ENCODE measurements at regions not wholly inside any gene's neighbourhood (a gene's known extent, or its start where the extent isn't known, plus 50 kb on each side); places are given as distances from the start of the nearest gene placed in this dataset.

- no TSS peak for BruUV-seq (replicated peaks)
- Histone ChIP-seq H3K9me3 (ENCODE audit: low read length) (no peaks in the 10 kb centered on the region), H3K36me3 (ENCODE audit: insufficient read depth, low read length) (no peaks in the 10 kb centered on the region), H3K79me2 (ENCODE audit: insufficient read depth, low read depth, low read length) (no peaks in the 10 kb centered on the region), H3K9me2 (ENCODE audit: insufficient read depth, low read length) (no peaks in the 10 kb centered on the region), H3K4me1 (ENCODE audit: insufficient read depth, low read length, poor library complexity, severe bottlenecking) (no peaks in the 10 kb centered on the region), H3K4me2 (ENCODE audit: low read length) (no peak overlapping the region), H3K4me3 (ENCODE audit: low read depth, low read length, poor library complexity, severe bottlenecking) (no peak overlapping the region), H2AFZ (ENCODE audit: low read length) (no peak overlapping the region), H4K20me1 (ENCODE audit: insufficient read depth, low read length) (no peaks in the 10 kb centered on the region), H3K27ac (ENCODE audit: low read depth, low read length, poor library complexity, severe bottlenecking) (no peak overlapping the region)
- DNase-seq (ENCODE audit: low spot score): no peak
- intact Hi-C loops (cut with micrococcal nuclease; ENCODE audit: unreplicated experiment): no loop called here
- TF ChIP-seq EZH2phosphoT487 (IDR thresholded peaks at IDR 0.05; ENCODE audit: borderline replicate concordance, low read depth, low read length): no peak
- TF ChIP-seq CTCF (conservative IDR thresholded peaks at IDR 0.05; ENCODE audit: low read length): no peak
- CTCF ChIA-PET (ENCODE audit: unreplicated experiment): no interaction called here
- POLR2A ChIA-PET: no interaction called here
Measured at GRCh38 chrX:106363214-106363613, 195.1 kb downstream of the PWWP3B start.

GRCh38 chrX:106378616-106379015, 210.5 kb downstream of the PWWP3B start:
- no peak for DNase-seq (ENCODE audit: low spot score)
- Histone ChIP-seq H3K9me2 (ENCODE audit: insufficient read depth, low read length) (no peaks in the 10 kb centered on the region), H3K4me1 (ENCODE audit: insufficient read depth, low read length, poor library complexity, severe bottlenecking) (no peaks in the 10 kb centered on the region), H3K36me3 (ENCODE audit: insufficient read depth, low read length) (no peaks in the 10 kb centered on the region), H4K20me1 (ENCODE audit: insufficient read depth, low read length) (no peaks in the 10 kb centered on the region), H2AFZ (ENCODE audit: low read length) (no peak overlapping the region), H3K9me3 (ENCODE audit: low read length) (no peaks in the 10 kb centered on the region), H3K27ac (ENCODE audit: low read depth, low read length, poor library complexity, severe bottlenecking) (no peak overlapping the region), H3K4me3 (ENCODE audit: low read depth, low read length, poor library complexity, severe bottlenecking) (no peak overlapping the region), H3K79me2 (ENCODE audit: insufficient read depth, low read depth, low read length) (no peaks in the 10 kb centered on the region), H3K4me2 (ENCODE audit: low read length) (no peak overlapping the region)
- CTCF ChIA-PET (ENCODE audit: unreplicated experiment): no interaction called here
- intact Hi-C loops (cut with micrococcal nuclease; ENCODE audit: unreplicated experiment): no loop called here
- no TSS peak for BruUV-seq (replicated peaks)
- TF ChIP-seq CTCF (conservative IDR thresholded peaks at IDR 0.05; ENCODE audit: low read length): no peak
- TF ChIP-seq EZH2phosphoT487 (IDR thresholded peaks at IDR 0.05; ENCODE audit: borderline replicate concordance, low read depth, low read length): no peak
- POLR2A ChIA-PET: no interaction called here

GRCh38 chrX:106391284-106391911, 220.4 kb upstream of the RADX start:
- H3K4me3 ChIP-seq (ENCODE audit: low read depth, low read length, poor library complexity, severe bottlenecking): no peak overlapping the region
- no peak overlapping the region for H3K4me2 ChIP-seq (ENCODE audit: low read length)
- no peak for DNase-seq (ENCODE audit: low spot score)
- ChIA-PET CTCF (ENCODE audit: unreplicated experiment) (no interaction called here), POLR2A (no interaction called here)
- intact Hi-C loops (cut with micrococcal nuclease; ENCODE audit: unreplicated experiment): no loop called here
- H3K27ac ChIP-seq (ENCODE audit: low read depth, low read length, poor library complexity, severe bottlenecking): no peak overlapping the region
- no peaks in the 10 kb centered on the region for H3K79me2 ChIP-seq (ENCODE audit: insufficient read depth, low read depth, low read length)
- TF ChIP-seq EZH2phosphoT487 (IDR thresholded peaks at IDR 0.05; ENCODE audit: borderline replicate concordance, low read depth, low read length): no peak
- H2AFZ ChIP-seq (ENCODE audit: low read length): no peak overlapping the region
- no peaks in the 10 kb centered on the region for H3K36me3 ChIP-seq (ENCODE audit: insufficient read depth, low read length)
- H4K20me1 ChIP-seq (ENCODE audit: insufficient read depth, low read length): no peaks in the 10 kb centered on the region
- no peaks in the 10 kb centered on the region for H3K9me2 ChIP-seq (ENCODE audit: insufficient read depth, low read length)
- H3K4me1 ChIP-seq (ENCODE audit: insufficient read depth, low read length, poor library complexity, severe bottlenecking): no peaks in the 10 kb centered on the region
- H3K9me3 ChIP-seq (ENCODE audit: low read length): no peaks in the 10 kb centered on the region
- BruUV-seq (replicated peaks): no TSS peak
